Skeletal muscle tissue (tissue), 3 donors: ENCODE measurements at regions not wholly inside any gene's neighbourhood (a gene's known extent, or its start where the extent isn't known, plus 50 kb on each side); places are given as distances from the start of the nearest gene placed in this dataset.

Source experiments
- H3K27ac ChIP-seq: one replicate; pipeline ENCODE4 v1.7.0; 2013; ENCODE audit warnings: mild to moderate bottlenecking, low read depth, low read length, inconsistent platforms
- H3K27me3 ChIP-seq, 3 donors: one replicate each; pipeline ENCODE4 v1.7.0; 2013; ENCODE audit warnings: low read length in 3 of 3; ENCODE audit not compliant: control insufficient read depth in 3 of 3, insufficient read depth in 3 of 3
- H3K36me3 ChIP-seq, 3 donors: one replicate each; pipeline ENCODE4 v1.7.0; 2013; ENCODE audit warnings: low read length in 3 of 3; ENCODE audit not compliant: control insufficient read depth in 3 of 3, insufficient read depth in 3 of 3
- H3K4me1 ChIP-seq, 3 donors: one replicate each; pipeline ENCODE4 v1.7.0; 2013; ENCODE audit warnings: low read length in 3 of 3, mild to moderate bottlenecking in 3 of 3; ENCODE audit not compliant: control insufficient read depth in 3 of 3, insufficient read depth in 3 of 3
- H3K4me3 ChIP-seq, 3 donors: one replicate each; pipeline ENCODE4 v1.7.0; 2013; ENCODE audit warnings: low read length in 3 of 3
- H3K9ac ChIP-seq, 3 donors: one replicate each; pipeline ENCODE4 v1.7.0; 2013; ENCODE audit warnings: low read length in 3 of 3, mild to moderate bottlenecking in 3 of 3, moderate library complexity in 2 of 3, low read depth in 1 of 3
- H3K9me3 ChIP-seq, 3 donors: one replicate each; pipeline ENCODE4 v1.7.0; 2013; ENCODE audit warnings: low read length in 3 of 3; ENCODE audit not compliant: control insufficient read depth in 3 of 3
- donor health status: Osteomylitis.

DNA sequence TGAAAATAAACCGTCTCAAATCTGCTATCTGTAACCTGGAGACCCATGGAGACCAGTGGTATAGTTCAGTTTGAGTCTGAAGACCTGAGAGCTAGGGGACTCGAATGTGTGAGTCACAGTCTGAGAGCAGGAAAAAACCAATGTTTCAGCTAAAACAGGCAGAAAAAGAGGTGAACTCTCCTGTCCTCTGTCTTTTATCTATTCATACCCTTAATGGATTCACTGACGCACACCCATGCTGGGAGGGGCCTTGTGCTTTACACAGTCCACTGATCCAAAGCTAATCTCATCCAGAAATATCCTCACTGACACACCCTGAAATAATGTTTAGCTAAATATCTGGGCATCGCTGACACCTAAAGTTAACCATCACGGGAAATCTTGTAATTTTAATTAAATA lies 297.9 kb downstream of the GPM6A start:
- Histone ChIP-seq H3K4me3 (no peak overlapping the region), H3K27me3 (no peaks in the 10 kb centered on the region), H3K9me3 (no peaks in the 10 kb centered on the region), H3K4me1 (no peaks in the 10 kb centered on the region), H3K27ac (no peak overlapping the region), H3K36me3 (no peaks in the 10 kb centered on the region), H3K9ac (no peak overlapping the region)

- H3K9ac ChIP-seq = no peak overlapping the region
- no peak overlapping the region for H3K27ac ChIP-seq
- no peak overlapping the region for H3K4me3 ChIP-seq
- no peaks in the 10 kb centered on the region for H3K27me3 ChIP-seq
- no peaks in the 10 kb centered on the region for H3K36me3 ChIP-seq
- H3K9me3 ChIP-seq = no peaks in the 10 kb centered on the region
- H3K4me1 ChIP-seq = no peaks in the 10 kb centered on the region
Measured at GRCh38 chr4:175530655-175531054, 281.4 kb downstream of the GPM6A start.

DNA sequence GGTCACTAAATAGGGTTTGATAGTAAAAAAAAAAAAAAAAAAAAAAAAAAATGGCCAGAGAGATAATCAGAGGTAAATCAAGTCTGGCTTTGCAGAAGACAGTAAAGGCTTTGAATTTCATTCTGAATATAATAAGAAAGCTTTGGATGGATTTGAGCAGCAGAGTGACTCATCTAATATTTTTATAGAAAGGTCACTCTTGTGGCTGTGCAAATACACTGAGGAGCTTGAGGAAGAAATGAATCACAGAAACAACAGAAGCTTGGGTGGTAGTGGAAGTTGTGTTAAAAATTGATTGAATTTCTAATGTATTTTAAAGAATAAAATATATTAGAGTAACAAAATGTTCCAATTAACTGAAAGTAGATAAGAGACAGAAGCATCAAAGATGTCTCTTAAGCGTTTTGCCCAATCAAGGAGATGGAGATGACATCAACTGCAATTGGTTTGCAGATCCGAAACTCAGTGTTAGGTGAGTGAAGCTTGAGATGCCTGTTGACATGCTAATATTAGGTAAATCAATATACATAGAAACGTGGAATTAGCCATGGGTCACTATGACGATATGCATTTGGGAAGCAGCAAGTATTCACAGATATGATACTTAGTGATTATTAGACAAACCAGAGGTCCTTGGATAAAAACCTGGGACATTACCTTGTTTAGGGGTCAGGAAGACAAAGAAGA lies 280.5 kb downstream of the GPM6A start:
- no peak overlapping the region for H3K27ac ChIP-seq
- H3K9ac ChIP-seq = no peak overlapping the region
- H3K4me3 ChIP-seq = no peak overlapping the region
- H3K36me3 ChIP-seq = no peaks in the 10 kb centered on the region
- H3K9me3 ChIP-seq = no peaks in the 10 kb centered on the region
- no peaks in the 10 kb centered on the region for H3K27me3 ChIP-seq
- H3K4me1 ChIP-seq = no peaks in the 10 kb centered on the region

- H3K27me3 ChIP-seq = no peaks in the 10 kb centered on the region
- H3K9me3 ChIP-seq = no peaks in the 10 kb centered on the region
- no peaks in the 10 kb centered on the region for H3K36me3 ChIP-seq
- no peak overlapping the region for H3K9ac ChIP-seq
- H3K4me1 ChIP-seq = no peaks in the 10 kb centered on the region
- no peak overlapping the region for H3K27ac ChIP-seq
- no peak overlapping the region for H3K4me3 ChIP-seq
Measured at GRCh38 chr4:175536852-175537453, 275.1 kb downstream of the GPM6A start.

- Histone ChIP-seq H3K27me3 (no peaks in the 10 kb centered on the region), H3K4me3 (no peak overlapping the region), H3K27ac (no peak overlapping the region), H3K4me1 (no peaks in the 10 kb centered on the region), H3K9me3 (no peaks in the 10 kb centered on the region), H3K36me3 (no peaks in the 10 kb centered on the region), H3K9ac (no peak overlapping the region)
Measured at GRCh38 chr4:175539498-175539897, 272.6 kb downstream of the GPM6A start.

- H3K27ac ChIP-seq = no peak overlapping the region
- H3K4me3 ChIP-seq = no peak overlapping the region
- H3K27me3 ChIP-seq = no peaks in the 10 kb centered on the region
- no peaks in the 10 kb centered on the region for H3K4me1 ChIP-seq
- no peak overlapping the region for H3K9ac ChIP-seq
- no peaks in the 10 kb centered on the region for H3K36me3 ChIP-seq
- H3K9me3 ChIP-seq = no peaks in the 10 kb centered on the region
Measured at GRCh38 chr4:175540151-175540550, 271.9 kb downstream of the GPM6A start.

DNA sequence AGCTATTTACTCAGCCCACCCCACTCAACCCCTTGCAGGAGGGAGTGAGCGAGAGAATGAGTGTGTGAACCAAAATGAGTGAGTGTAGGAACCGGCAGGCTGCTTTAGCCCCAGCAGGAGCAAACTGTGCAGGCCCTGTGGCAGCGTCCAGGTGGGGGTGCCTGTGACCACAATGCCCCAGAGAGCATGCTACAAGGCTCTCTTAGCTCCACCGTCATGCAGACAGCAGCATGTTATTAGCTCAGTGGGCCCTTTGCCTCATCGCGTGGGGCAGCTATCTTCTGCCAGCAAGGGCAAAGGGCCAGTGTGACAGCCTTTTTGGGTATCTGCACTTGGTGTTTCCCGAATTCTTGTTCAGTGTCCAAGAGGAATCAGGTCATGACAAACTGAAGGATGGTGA lies 271.3 kb downstream of the GPM6A start:
- no peaks in the 10 kb centered on the region for H3K36me3 ChIP-seq
- H3K4me3 ChIP-seq = no peak overlapping the region
- H3K4me1 ChIP-seq = no peaks in the 10 kb centered on the region
- H3K9ac ChIP-seq = no peak overlapping the region
- H3K27ac ChIP-seq = no peak overlapping the region
- H3K9me3 ChIP-seq = no peaks in the 10 kb centered on the region
- H3K27me3 ChIP-seq = no peaks in the 10 kb centered on the region

- H3K4me1 ChIP-seq = no peaks in the 10 kb centered on the region
- no peaks in the 10 kb centered on the region for H3K9me3 ChIP-seq
- no peaks in the 10 kb centered on the region for H3K36me3 ChIP-seq
- H3K27me3 ChIP-seq = no peaks in the 10 kb centered on the region
- no peak overlapping the region for H3K27ac ChIP-seq
- no peak overlapping the region for H3K4me3 ChIP-seq
- no peak overlapping the region for H3K9ac ChIP-seq
Measured at GRCh38 chr4:175542786-175543185, 269.3 kb downstream of the GPM6A start.

GRCh38 chr4:175559126-175559525 lies 252.9 kb downstream of the GPM6A start:
- Histone ChIP-seq H3K9me3 (no peaks in the 10 kb centered on the region), H3K27ac (no peak overlapping the region), H3K36me3 (no peaks in the 10 kb centered on the region), H3K27me3 (no peaks in the 10 kb centered on the region), H3K9ac (no peak overlapping the region), H3K4me1 (no peaks in the 10 kb centered on the region), H3K4me3 (no peak overlapping the region)

DNA sequence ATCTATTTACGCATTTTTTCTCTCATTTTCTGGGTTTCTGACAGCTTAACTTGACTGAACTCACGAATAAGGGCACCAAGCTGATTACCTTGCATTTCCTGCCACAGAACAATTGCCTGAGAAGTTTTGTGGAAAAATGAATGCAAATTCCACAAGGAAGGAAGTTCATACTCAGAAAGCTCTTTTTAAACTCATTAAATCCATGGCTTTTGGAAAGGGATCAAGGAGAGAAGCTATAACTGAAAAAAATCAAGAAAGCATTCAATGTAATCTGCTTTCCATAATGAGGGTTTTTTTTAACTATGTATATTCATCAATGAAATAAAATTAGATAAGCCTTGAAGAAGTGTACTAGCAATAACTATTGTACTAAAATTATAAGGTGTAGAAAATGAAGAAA lies 252.5 kb downstream of the GPM6A start:
- Histone ChIP-seq H3K9me3 (no peaks in the 10 kb centered on the region), H3K27ac (no peak overlapping the region), H3K27me3 (no peaks in the 10 kb centered on the region), H3K4me1 (no peaks in the 10 kb centered on the region), H3K9ac (no peak overlapping the region), H3K36me3 (no peaks in the 10 kb centered on the region), H3K4me3 (no peak overlapping the region)
